NCI-H1048 (cell line): ENCODE measurements at regions not wholly inside any gene's neighbourhood (a gene's known extent, or its start where the extent isn't known, plus 50 kb on each side); places are given as distances from the start of the nearest gene placed in this dataset.
"Not testable (repeated sequence)": the region's sequence is repeated elsewhere in the genome, so short reads cannot be mapped to it uniquely, and the experiment has no call there.

Source experiments
- DNase-seq: peaks from one replicate; lab custom pipeline; 2025; lab: John Stamatoyannopoulos, UW

- not testable (repeated sequence) for DNase-seq
These were observed 51.0 kb downstream of the NPIPB11 start for GRCh38 chr16:29355339-29356059.

GRCh38 chr16:29354449-29354848 is 52.1 kb downstream of the NPIPB11 start:
- DNase-seq, result not testable (repeated sequence)

- not testable (repeated sequence) for DNase-seq
These were observed 53.9 kb downstream of the NPIPB11 start for GRCh38 chr16:29352617-29352999.

GRCh38 chr16:29351970-29352616 is 54.4 kb downstream of the NPIPB11 start:
- DNase-seq, result not testable (repeated sequence)

- DNase-seq, result not testable (repeated sequence)
These were observed 55.1 kb downstream of the NPIPB11 start for GRCh38 chr16:29351271-29351969.

GRCh38 chr16:29349966-29350365 is 56.5 kb downstream of the NPIPB11 start:
- DNase-seq, result not testable (repeated sequence)

- not testable (repeated sequence) for DNase-seq
These were observed 57.8 kb downstream of the NPIPB11 start for GRCh38 chr16:29348748-29349147.

GRCh38 chr16:29348123-29348690 is 58.3 kb downstream of the NPIPB11 start:
- not testable (repeated sequence) for DNase-seq

GRCh38 chr16:29346796-29347580 is 59.5 kb downstream of the NPIPB11 start:
- DNase-seq, result not testable (repeated sequence)

- not testable (repeated sequence) for DNase-seq
These were observed 60.3 kb downstream of the NPIPB11 start for GRCh38 chr16:29346203-29346602.

- not testable (repeated sequence) for DNase-seq
These were observed 63.6 kb downstream of the NPIPB11 start for GRCh38 chr16:29342937-29343336.

- not testable (repeated sequence) for DNase-seq
These were observed 65.6 kb downstream of the NPIPB11 start for GRCh38 chr16:29340779-29341438.

- DNase-seq, result not testable (repeated sequence)
These were observed 66.3 kb downstream of the NPIPB11 start for GRCh38 chr16:29340235-29340634.

GRCh38 chr16:29338821-29339700 is 67.5 kb downstream of the NPIPB11 start:
- DNase-seq, result not testable (repeated sequence)

GRCh38 chr16:29337385-29337901 is 69.1 kb downstream of the NPIPB11 start:
- DNase-seq, result not testable (repeated sequence)

GRCh38 chr16:29335549-29335846 is 71.0 kb downstream of the NPIPB11 start:
- not testable (repeated sequence) for DNase-seq

- not testable (repeated sequence) for DNase-seq
These were observed 71.5 kb downstream of the NPIPB11 start for GRCh38 chr16:29334776-29335548.

GRCh38 chr16:29333492-29334097 is 72.9 kb downstream of the NPIPB11 start:
- DNase-seq, result not testable (repeated sequence)

GRCh38 chr16:29330623-29331022 is 75.9 kb downstream of the NPIPB11 start:
- DNase-seq, result not testable (repeated sequence)
